GM23338 (cell line): ENCODE measurements at regions not wholly inside any gene's neighbourhood (a gene's known extent, or its start where the extent isn't known, plus 50 kb on each side); places are given as distances from the start of the nearest gene placed in this dataset.
"Not testable (repeated sequence)": the region's sequence is repeated elsewhere in the genome, so short reads cannot be mapped to it uniquely, and the experiment has no call there.

Experiments used
- CREB1 ChIP-seq: fragments of 250-450 bp; sonication (Bioruptor Pico); IDR thresholded peaks from 2 replicates; pipeline ENCODE4 v1.5.0; 2020; ENCODE audit warnings: low read depth, mild to moderate bottlenecking, moderate library complexity
- CTCF ChIP-seq, 2 experiments: fragments of 200-600 bp in 1 of 2; sonication (generic) in 1 of 2; conservative IDR thresholded peaks; 2 replicates each; pipeline versions ENCODE4 v1.5.1 to v1.6.1; 2016 to 2017; ENCODE audit warnings: antibody characterized with exemption in 2 of 2, low read depth in 2 of 2, mild to moderate bottlenecking in 2 of 2, moderate library complexity in 1 of 2
- EZH2phosphoT487 ChIP-seq: fragments of 200-600 bp; sonication (generic); IDR thresholded peaks from one replicate; pipeline ENCODE4 v1.8.1; 2018; ENCODE audit warnings: antibody characterized with exemption; ENCODE audit not compliant: unreplicated experiment
- POLR2AphosphoS5 ChIP-seq: IDR thresholded peaks from 2 replicates; pipeline ENCODE4 v1.6.1; 2016; ENCODE audit warnings: antibody characterized with exemption, low read depth
- REST ChIP-seq: IDR thresholded peaks from one replicate; pipeline ENCODE4 v1.6.1; 2018; ENCODE audit warnings: antibody characterized with exemption; ENCODE audit not compliant: unreplicated experiment

- not testable (repeated sequence) for TF ChIP-seq CTCF (conservative IDR thresholded peaks at IDR 0.05; ENCODE audit: low read depth in 2 of 2); EZH2phosphoT487; CREB1 (CRISPR knock-in tag); POLR2AphosphoS5; REST
Observed at GRCh38 chr16:33773966-33774365, 314.6 kb downstream of the TP53TG3F start.
